PC-9 (cell line): ENCODE measurements at regions not wholly inside any gene's neighbourhood (a gene's known extent, or its start where the extent isn't known, plus 50 kb on each side); places are given as distances from the start of the nearest gene placed in this dataset.
"Not testable (repeated sequence)": the region's sequence is repeated elsewhere in the genome, so short reads cannot be mapped to it uniquely, and the experiment has no call there.

Experiments
- BruUV-seq: library from RNA; stranded (reverse); fragments of 400-500 nt; replicated peaks from 2 replicates; lab custom pipeline; 2021; lab: Mats Ljungman, UMichigan
- CTCF ChIA-PET: fragments of 300-600 bp; sonication (Branson Sonifier 250); formaldehyde crosslinking; loops from one replicate; lab custom pipeline; 2022; ENCODE audit warnings: antibody characterized with exemption; lab: Charles Lee
- POLR2A ChIA-PET: fragments of 300-600 bp; sonication (Branson Sonifier 250); formaldehyde crosslinking; loops from one replicate; lab custom pipeline; 2022; ENCODE audit warnings: antibody characterized with exemption; ENCODE audit not compliant: unreplicated experiment; lab: Charles Lee
- DNase-seq, 2 experiments: peaks; one replicate each; pipeline versions ENCODE4 v3.0.0 to v3.0.0-alpha.2; 2015 to 2022; ENCODE audit warnings: mixed read lengths in 1 of 2
- H2AFZ ChIP-seq: fragments of 200-600 bp; sonication (generic); 2 replicates; pipeline ENCODE4 v1.8.1; 2017; ENCODE audit warnings: antibody characterized with exemption
- H3F3A ChIP-seq: fragments of 200-600 bp; sonication (generic); 2 replicates; pipeline ENCODE4 v1.8.1; 2017; ENCODE audit warnings: antibody characterized with exemption, mild to moderate bottlenecking, low read depth; ENCODE audit not compliant: insufficient read depth
- H3K27ac ChIP-seq: fragments of 200-600 bp; sonication (generic); 2 replicates; pipeline ENCODE4 v1.6.1; 2016; ENCODE audit warnings: mixed run types
- H3K27me3 ChIP-seq: fragments of 200-600 bp; sonication (generic); 2 replicates; pipeline ENCODE4 v1.6.1; 2016; ENCODE audit warnings: low read depth, mixed run types; ENCODE audit not compliant: insufficient read depth
- H3K36me3 ChIP-seq: fragments of 200-600 bp; sonication (generic); 2 replicates; pipeline ENCODE4 v1.6.1; 2016; ENCODE audit warnings: low read depth, mixed run types
- H3K4me1 ChIP-seq: fragments of 200-600 bp; sonication (generic); replicated peaks from 2 replicates; pipeline ENCODE4 v1.6.1; 2016; ENCODE audit warnings: mixed run types; ENCODE audit not compliant: insufficient read depth
- H3K4me2 ChIP-seq: fragments of 200-600 bp; sonication (generic); 2 replicates; pipeline ENCODE4 v1.6.1; 2017; ENCODE audit warnings: mixed run types
- H3K4me3 ChIP-seq: fragments of 200-600 bp; sonication (generic); 2 replicates; pipeline ENCODE4 v1.6.1; 2016; ENCODE audit warnings: mixed run types
- H3K79me2 ChIP-seq: fragments of 200-600 bp; sonication (generic); 2 replicates; pipeline ENCODE4 v1.6.1; 2017; ENCODE audit warnings: low read depth, mixed run types
- H3K9me2 ChIP-seq: fragments of 200-600 bp; sonication (generic); 2 replicates; pipeline ENCODE4 v1.8.1; 2017; ENCODE audit warnings: mild to moderate bottlenecking; ENCODE audit not compliant: insufficient read depth
- H3K9me3 ChIP-seq: fragments of 200-600 bp; sonication (generic); 2 replicates; pipeline ENCODE4 v1.8.1; 2016; ENCODE audit warnings: low read depth; ENCODE audit not compliant: insufficient read depth
- H4K20me1 ChIP-seq: fragments of 200-600 bp; sonication (generic); 2 replicates; pipeline ENCODE4 v1.8.1; 2017; ENCODE audit not compliant: insufficient read depth
- EZH2 ChIP-seq: fragments of 200-600 bp; sonication (generic); IDR thresholded peaks from 2 replicates; pipeline ENCODE4 v1.8.0; 2017; ENCODE audit warnings: antibody characterized with exemption, low read depth
- intact Hi-C: fragments of 100-400 bp; cut with micrococcal nuclease; formaldehyde crosslinking; loops from one replicate; pipeline ENCODE4 v1.10.0; 2022; ENCODE audit not compliant: unreplicated experiment
- TF ChIP-seq, protein P1 (sequence below): fragments of 200-600 bp; sonication (generic); conservative IDR thresholded peaks from 2 replicates; pipeline ENCODE4 v1.6.1; 2017; ENCODE audit warnings: mixed run types, antibody characterized with exemption, mild to moderate bottlenecking, moderate library complexity

DNA sequence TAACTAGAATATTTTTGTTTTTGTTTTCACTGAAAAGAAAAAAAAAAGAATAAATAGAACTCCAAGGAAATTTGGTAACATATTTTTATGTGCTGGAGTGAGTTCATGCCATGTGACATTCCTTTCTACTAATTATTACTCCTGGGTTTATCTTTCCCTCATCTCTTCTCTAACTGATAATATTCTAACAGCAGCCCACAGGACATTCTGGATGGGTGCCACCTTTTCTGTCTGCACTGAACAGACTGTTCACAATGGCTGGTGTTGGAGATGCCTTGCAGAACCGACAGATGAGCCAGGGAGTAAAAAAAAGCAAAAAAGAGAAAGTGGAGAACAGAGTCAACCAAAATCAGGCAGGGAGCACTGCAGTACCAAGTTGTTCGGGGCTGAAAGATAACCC is 151.3 kb downstream of the OR4M2 start:
- Histone ChIP-seq H3K27ac (no peak overlapping the region), H3K4me2 (no peak overlapping the region), H3K27me3 (peaks cover 31% of the 10 kb centered on the region), H4K20me1 (no peaks in the 10 kb centered on the region), H3K4me1 (no peaks in the 10 kb centered on the region), H3K9me2 (no peaks in the 10 kb centered on the region), H3K79me2 (no peaks in the 10 kb centered on the region), H3K36me3 (no peaks in the 10 kb centered on the region), H3K4me3 (no peak overlapping the region), H2AFZ (no peak overlapping the region), H3F3A (no peaks in the 10 kb centered on the region), H3K9me3 (no peaks in the 10 kb centered on the region)
- no TSS peak for BruUV-seq
- ChIA-PET CTCF (no interaction called here), POLR2A (no interaction called here)
- intact Hi-C loops, result no loop called here
- DNase-seq, result no peak
- TF ChIP-seq, protein P1, sequence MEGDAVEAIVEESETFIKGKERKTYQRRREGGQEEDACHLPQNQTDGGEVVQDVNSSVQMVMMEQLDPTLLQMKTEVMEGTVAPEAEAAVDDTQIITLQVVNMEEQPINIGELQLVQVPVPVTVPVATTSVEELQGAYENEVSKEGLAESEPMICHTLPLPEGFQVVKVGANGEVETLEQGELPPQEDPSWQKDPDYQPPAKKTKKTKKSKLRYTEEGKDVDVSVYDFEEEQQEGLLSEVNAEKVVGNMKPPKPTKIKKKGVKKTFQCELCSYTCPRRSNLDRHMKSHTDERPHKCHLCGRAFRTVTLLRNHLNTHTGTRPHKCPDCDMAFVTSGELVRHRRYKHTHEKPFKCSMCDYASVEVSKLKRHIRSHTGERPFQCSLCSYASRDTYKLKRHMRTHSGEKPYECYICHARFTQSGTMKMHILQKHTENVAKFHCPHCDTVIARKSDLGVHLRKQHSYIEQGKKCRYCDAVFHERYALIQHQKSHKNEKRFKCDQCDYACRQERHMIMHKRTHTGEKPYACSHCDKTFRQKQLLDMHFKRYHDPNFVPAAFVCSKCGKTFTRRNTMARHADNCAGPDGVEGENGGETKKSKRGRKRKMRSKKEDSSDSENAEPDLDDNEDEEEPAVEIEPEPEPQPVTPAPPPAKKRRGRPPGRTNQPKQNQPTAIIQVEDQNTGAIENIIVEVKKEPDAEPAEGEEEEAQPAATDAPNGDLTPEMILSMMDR, result no peak
- TF ChIP-seq EZH2, result no peak

DNA sequence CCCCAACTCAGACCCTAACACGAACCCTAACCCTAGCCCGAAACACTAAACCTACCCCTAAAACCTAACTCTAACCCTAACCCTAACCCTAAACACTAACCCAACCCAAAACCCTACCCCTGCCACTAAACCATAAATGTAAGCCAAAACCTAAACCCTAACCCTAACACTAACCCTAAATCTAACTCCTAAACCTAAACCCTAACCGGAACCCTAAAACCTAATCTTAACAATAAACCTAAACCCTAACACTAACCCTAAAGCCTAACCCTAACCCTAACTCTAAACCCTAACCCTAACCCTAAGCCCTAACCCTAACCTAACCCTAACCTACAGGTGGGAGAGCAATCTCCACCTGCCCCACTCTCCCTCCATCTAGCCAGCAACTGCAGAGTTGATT is 152.3 kb downstream of the OR4M2 start:
- POLR2A ChIA-PET, result no interaction called here

DNA sequence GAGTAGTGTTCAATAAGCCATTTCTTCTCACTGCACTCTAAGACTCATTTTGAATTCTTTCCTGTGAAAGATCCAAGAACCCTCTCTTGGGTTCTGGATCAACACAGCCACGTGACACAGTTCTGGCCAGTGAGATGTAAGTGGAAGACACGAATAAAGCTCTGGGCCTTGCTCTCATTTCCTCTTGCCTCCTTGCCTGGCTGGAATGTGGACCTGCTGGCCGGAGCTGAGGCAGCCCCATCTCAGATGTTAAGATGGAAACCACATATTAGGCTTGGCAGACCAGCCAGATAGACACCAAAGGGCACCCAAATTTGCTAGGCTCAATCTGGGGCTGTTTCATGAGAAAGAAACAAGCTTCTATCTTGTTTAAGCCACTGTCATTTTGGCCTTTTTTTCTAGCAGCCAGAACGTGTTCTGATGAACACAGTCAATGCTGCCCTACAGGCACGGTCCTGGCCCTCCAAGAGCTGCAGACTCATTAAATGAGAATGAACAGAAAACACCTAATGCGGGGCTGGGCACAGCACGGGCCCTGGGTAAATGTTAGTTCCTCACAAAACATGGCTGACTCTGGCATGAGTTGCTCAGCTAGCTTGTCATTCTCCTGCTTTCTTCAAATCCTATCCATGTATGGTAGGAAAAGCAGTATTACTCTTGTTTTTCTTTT is 155.1 kb downstream of the OR4M2 start:
- CTCF ChIA-PET, BruUV-seq, H3K4me3 ChIP-seq, intact Hi-C loops, H3K36me3 ChIP-seq, POLR2A ChIA-PET, H3K9me2 ChIP-seq, H3K4me1 ChIP-seq, DNase-seq, H2AFZ ChIP-seq, H3K27ac ChIP-seq, H3K4me2 ChIP-seq, H3K79me2 ChIP-seq, H3F3A ChIP-seq, H3K9me3 ChIP-seq, H3K27me3 ChIP-seq, H4K20me1 ChIP-seq: not testable (repeated sequence)

More for the DNA sequence above, 152.3 kb downstream of the OR4M2 start:
- DNase-seq, result no peak
- BruUV-seq, result no TSS peak
- no peaks in the 10 kb centered on the region for H3K9me3 ChIP-seq
- H3K36me3 ChIP-seq, result no peaks in the 10 kb centered on the region
- H2AFZ ChIP-seq, result no peak overlapping the region
- CTCF ChIA-PET, result no interaction called here
- no peaks in the 10 kb centered on the region for H3K4me1 ChIP-seq
- no peak overlapping the region for H3K27ac ChIP-seq
- H3K79me2 ChIP-seq, result no peaks in the 10 kb centered on the region
- intact Hi-C loops, result no loop called here
- no peak overlapping the region for H3K4me2 ChIP-seq
- peaks cover 22% of the 10 kb centered on the region; the same call in 1 of the 2 replicates for H3K27me3 ChIP-seq
- no peaks in the 10 kb centered on the region for H3K9me2 ChIP-seq
- TF ChIP-seq, protein P1, result no peak
- TF ChIP-seq EZH2, result no peak
- H3K4me3 ChIP-seq, result no peak overlapping the region
- H3F3A ChIP-seq, result no peaks in the 10 kb centered on the region
- H4K20me1 ChIP-seq, result no peaks in the 10 kb centered on the region

DNA sequence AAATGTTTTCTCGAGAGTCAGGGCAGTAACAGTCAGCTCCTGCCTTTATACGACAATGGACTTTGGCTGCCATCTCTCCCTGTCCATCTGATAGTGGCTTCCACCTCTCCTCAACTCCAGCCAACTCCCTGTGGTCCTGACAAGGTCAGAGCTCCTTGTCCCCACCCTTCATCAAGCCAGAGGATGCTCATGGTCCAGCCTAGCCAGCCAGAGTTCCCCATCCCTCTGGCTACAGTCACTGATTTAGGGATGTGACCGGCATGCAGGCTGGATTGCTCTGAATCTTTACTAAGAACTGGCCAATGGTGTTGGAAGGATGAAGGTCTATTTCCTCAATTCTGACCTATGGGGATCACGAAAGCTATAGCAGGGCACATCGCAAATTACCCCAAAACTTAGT is 156.1 kb downstream of the OR4M2 start:
- ChIA-PET CTCF (no interaction called here), POLR2A (no interaction called here)
- H2AFZ ChIP-seq, result no peak overlapping the region
- no peak overlapping the region for H3K27ac ChIP-seq
- no peak for DNase-seq
- H3K4me2 ChIP-seq, result no peak overlapping the region
- H3K9me3 ChIP-seq, result no peaks in the 10 kb centered on the region
- no peaks in the 10 kb centered on the region for H3K36me3 ChIP-seq
- no peaks in the 10 kb centered on the region for H3K4me1 ChIP-seq
- TF ChIP-seq EZH2, result no peak
- TF ChIP-seq, protein P1, result no peak
- H3K79me2 ChIP-seq, result no peaks in the 10 kb centered on the region
- H3K9me2 ChIP-seq, result no peaks in the 10 kb centered on the region
- intact Hi-C loops, result no loop called here
- no peaks in the 10 kb centered on the region for H4K20me1 ChIP-seq
- BruUV-seq, result no TSS peak
- H3F3A ChIP-seq, result no peaks in the 10 kb centered on the region
- H3K4me3 ChIP-seq, result no peak overlapping the region
- H3K27me3 ChIP-seq, result peaks cover 7% of the 10 kb centered on the region; the same call in 1 of the 2 replicates
